ENCODE measurements at regions not wholly inside any gene's neighbourhood (a gene's known extent, or its start where the extent isn't known, plus 50 kb on each side); places are given as distances from the start of the nearest gene placed in this dataset.

DNA sequence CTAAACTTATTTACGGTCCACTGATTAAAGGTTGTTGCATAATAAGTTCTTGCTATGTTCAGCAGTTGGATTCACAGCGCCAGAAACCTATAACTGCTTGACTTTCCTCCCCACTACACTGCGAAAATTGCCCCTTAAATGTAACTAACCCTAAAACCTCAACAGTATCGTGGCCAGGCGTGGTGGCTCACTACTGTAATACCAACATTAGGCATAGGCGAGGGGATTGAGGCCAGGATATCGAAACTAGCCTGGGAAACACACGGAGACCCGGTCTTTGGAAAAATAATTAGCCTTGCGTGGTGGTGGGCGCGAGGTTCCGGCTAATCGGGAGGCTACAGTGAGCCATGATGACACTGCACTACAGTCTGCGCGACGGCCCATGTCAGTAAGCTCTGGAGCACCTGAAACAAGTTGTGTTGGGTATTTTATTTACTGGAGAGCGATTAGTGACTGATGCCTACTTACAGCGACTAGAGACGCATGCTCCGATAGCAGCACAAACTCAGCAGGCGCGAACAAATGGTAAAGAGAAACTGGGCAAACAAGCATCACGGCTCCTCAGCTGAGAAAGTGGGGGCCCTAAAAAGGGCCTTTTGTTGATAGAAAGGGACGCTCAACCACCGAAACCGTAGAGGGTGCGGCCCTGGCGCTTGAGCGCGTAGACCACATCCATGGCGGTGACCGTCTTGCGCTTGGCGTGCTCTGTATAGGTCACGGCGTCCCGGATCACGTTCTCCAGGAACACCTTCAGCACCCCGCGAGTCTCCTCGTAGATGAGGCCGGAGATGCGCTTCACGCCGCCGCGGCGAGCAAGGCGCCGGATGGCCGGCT is 81.4 kb downstream of the OR2B2 start (continued):
- TF ChIP-seq, protein P1, sequence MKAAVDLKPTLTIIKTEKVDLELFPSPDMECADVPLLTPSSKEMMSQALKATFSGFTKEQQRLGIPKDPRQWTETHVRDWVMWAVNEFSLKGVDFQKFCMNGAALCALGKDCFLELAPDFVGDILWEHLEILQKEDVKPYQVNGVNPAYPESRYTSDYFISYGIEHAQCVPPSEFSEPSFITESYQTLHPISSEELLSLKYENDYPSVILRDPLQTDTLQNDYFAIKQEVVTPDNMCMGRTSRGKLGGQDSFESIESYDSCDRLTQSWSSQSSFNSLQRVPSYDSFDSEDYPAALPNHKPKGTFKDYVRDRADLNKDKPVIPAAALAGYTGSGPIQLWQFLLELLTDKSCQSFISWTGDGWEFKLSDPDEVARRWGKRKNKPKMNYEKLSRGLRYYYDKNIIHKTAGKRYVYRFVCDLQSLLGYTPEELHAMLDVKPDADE (CRISPR knock-in tag; IDR thresholded peaks at IDR 0.05) = 0 out of 2 replicates have a peak, but pooled peaks have one; percentile 30
- peak; percentile 24; the same call in 1 of the 2 replicates for TF ChIP-seq ZNF12 (CRISPR knock-in tag; IDR thresholded peaks at IDR 0.05)
- TF ChIP-seq, protein P2, sequence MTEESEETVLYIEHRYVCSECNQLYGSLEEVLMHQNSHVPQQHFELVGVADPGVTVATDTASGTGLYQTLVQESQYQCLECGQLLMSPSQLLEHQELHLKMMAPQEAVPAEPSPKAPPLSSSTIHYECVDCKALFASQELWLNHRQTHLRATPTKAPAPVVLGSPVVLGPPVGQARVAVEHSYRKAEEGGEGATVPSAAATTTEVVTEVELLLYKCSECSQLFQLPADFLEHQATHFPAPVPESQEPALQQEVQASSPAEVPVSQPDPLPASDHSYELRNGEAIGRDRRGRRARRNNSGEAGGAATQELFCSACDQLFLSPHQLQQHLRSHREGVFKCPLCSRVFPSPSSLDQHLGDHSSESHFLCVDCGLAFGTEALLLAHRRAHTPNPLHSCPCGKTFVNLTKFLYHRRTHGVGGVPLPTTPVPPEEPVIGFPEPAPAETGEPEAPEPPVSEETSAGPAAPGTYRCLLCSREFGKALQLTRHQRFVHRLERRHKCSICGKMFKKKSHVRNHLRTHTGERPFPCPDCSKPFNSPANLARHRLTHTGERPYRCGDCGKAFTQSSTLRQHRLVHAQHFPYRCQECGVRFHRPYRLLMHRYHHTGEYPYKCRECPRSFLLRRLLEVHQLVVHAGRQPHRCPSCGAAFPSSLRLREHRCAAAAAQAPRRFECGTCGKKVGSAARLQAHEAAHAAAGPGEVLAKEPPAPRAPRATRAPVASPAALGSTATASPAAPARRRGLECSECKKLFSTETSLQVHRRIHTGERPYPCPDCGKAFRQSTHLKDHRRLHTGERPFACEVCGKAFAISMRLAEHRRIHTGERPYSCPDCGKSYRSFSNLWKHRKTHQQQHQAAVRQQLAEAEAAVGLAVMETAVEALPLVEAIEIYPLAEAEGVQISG (CRISPR knock-in tag; IDR thresholded peaks at IDR 0.05) = peak; percentile 73
- peak; percentile 65 for TF ChIP-seq HNRNPLL (IDR thresholded peaks at IDR 0.05; ENCODE audit: low read depth, low read length, poor library complexity, severe bottlenecking)
- 0 out of 2 replicates have a peak, but pooled peaks have one; percentile 20 for TF ChIP-seq CBFB (CRISPR knock-in tag; IDR thresholded peaks at IDR 0.05)
- TF ChIP-seq ZNF816 (CRISPR knock-in tag; IDR thresholded peaks at IDR 0.05; ENCODE audit: borderline replicate concordance) = 0 out of 2 replicates have a peak, but pooled peaks have one; percentile 32
- peak; percentile 85; the same call in 1 of the 2 replicates for TF ChIP-seq NKX3-1 (CRISPR knock-in tag; IDR thresholded peaks at IDR 0.05)
- peak; percentile 57; the same call in 1 of the 2 replicates for TF ChIP-seq DMAP1 (CRISPR knock-in tag; IDR thresholded peaks at IDR 0.05)
- TF ChIP-seq, protein P3, sequence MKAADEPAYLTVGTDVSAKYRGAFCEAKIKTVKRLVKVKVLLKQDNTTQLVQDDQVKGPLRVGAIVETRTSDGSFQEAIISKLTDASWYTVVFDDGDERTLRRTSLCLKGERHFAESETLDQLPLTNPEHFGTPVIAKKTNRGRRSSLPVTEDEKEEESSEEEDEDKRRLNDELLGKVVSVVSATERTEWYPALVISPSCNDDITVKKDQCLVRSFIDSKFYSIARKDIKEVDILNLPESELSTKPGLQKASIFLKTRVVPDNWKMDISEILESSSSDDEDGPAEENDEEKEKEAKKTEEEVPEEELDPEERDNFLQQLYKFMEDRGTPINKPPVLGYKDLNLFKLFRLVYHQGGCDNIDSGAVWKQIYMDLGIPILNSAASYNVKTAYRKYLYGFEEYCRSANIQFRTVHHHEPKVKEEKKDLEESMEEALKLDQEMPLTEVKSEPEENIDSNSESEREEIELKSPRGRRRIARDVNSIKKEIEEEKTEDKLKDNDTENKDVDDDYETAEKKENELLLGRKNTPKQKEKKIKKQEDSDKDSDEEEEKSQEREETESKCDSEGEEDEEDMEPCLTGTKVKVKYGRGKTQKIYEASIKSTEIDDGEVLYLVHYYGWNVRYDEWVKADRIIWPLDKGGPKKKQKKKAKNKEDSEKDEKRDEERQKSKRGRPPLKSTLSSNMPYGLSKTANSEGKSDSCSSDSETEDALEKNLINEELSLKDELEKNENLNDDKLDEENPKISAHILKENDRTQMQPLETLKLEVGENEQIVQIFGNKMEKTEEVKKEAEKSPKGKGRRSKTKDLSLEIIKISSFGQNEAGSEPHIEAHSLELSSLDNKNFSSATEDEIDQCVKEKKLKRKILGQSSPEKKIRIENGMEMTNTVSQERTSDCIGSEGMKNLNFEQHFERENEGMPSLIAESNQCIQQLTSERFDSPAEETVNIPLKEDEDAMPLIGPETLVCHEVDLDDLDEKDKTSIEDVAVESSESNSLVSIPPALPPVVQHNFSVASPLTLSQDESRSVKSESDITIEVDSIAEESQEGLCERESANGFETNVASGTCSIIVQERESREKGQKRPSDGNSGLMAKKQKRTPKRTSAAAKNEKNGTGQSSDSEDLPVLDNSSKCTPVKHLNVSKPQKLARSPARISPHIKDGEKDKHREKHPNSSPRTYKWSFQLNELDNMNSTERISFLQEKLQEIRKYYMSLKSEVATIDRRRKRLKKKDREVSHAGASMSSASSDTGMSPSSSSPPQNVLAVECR (CRISPR knock-in tag; IDR thresholded peaks at IDR 0.05; ENCODE audit: borderline replicate concordance) = peak; percentile 68; the same call in 1 of the 2 replicates
- TF ChIP-seq ZNF598 (CRISPR knock-in tag; IDR thresholded peaks at IDR 0.05; ENCODE audit: borderline replicate concordance) = peak; percentile 66; the same call in 1 of the 2 replicates
- TF ChIP-seq ZNF773 (CRISPR knock-in tag; IDR thresholded peaks at IDR 0.05; ENCODE audit: borderline replicate concordance) = 0 out of 2 replicates have a peak, but pooled peaks have one; percentile 23
- peak; percentile 87; the same call in 1 of the 2 replicates for TF ChIP-seq ZNF232 (CRISPR knock-in tag; IDR thresholded peaks at IDR 0.05; ENCODE audit: borderline replicate concordance)
- 0 out of 2 replicates have a peak, but pooled peaks have one; percentile 6 for TF ChIP-seq KMT2A (CRISPR knock-in tag; IDR thresholded peaks at IDR 0.05)
- peak; percentile 88 for TF ChIP-seq RBFOX2 (IDR thresholded peaks at IDR 0.05; ENCODE audit: low read depth, low read length)
- TF ChIP-seq, protein P4, sequence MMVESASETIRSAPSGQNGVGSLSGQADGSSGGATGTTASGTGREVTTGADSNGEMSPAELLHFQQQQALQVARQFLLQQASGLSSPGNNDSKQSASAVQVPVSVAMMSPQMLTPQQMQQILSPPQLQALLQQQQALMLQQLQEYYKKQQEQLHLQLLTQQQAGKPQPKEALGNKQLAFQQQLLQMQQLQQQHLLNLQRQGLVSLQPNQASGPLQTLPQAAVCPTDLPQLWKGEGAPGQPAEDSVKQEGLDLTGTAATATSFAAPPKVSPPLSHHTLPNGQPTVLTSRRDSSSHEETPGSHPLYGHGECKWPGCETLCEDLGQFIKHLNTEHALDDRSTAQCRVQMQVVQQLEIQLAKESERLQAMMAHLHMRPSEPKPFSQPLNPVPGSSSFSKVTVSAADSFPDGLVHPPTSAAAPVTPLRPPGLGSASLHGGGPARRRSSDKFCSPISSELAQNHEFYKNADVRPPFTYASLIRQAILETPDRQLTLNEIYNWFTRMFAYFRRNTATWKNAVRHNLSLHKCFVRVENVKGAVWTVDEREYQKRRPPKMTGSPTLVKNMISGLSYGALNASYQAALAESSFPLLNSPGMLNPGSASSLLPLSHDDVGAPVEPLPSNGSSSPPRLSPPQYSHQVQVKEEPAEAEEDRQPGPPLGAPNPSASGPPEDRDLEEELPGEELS (CRISPR knock-in tag; IDR thresholded peaks at IDR 0.05) = peak; percentile 12; the same call in 1 of the 2 replicates

Data from HepG2 (cell line).